UCSD-AML1 (cell line): ENCODE measurements at regions not wholly inside any gene's neighbourhood (a gene's known extent, or its start where the extent isn't known, plus 50 kb on each side); places are given as distances from the start of the nearest gene placed in this dataset.

Experiments used
- DNase-seq: peaks from one replicate; lab custom pipeline; 2025; ENCODE audit not compliant: unreplicated experiment; lab: John Stamatoyannopoulos, UW

DNA sequence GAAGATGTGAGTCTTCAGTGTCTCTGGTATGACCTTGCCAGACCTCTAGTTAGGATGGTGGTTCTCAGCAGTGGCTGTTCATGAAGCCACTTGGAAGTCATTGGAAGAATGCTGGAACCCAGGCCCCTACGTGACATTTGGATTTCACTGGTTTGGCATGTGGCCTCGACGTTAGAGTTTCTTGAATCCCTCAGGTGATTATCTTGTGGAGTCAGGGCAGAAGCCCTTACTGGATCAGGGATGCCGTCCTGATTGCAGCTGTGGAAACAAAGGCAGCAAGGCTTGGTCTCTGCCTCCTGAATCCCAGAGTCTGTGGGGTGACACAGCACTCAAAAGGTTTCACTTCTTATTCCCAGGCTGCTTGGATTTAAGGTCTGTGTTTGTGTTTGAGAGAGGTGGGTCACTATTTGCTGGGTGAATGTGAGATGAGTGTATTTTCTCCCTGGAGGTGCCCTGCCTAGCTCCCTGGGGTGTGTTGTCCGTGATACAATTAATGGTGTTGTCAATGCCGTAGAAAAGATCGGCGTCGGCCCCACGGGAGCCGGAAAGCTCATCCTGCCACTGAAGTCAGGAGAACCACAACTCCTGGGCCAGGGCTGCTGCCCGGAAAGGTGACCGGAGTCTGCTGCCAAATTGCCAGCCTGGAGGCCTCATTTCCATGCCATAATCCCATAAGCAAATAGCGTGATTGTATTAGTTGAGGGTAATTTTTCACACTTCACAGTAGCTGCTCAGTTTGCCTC is 939.0 kb downstream of the BRD1 start:
- no peak for DNase-seq

DNA sequence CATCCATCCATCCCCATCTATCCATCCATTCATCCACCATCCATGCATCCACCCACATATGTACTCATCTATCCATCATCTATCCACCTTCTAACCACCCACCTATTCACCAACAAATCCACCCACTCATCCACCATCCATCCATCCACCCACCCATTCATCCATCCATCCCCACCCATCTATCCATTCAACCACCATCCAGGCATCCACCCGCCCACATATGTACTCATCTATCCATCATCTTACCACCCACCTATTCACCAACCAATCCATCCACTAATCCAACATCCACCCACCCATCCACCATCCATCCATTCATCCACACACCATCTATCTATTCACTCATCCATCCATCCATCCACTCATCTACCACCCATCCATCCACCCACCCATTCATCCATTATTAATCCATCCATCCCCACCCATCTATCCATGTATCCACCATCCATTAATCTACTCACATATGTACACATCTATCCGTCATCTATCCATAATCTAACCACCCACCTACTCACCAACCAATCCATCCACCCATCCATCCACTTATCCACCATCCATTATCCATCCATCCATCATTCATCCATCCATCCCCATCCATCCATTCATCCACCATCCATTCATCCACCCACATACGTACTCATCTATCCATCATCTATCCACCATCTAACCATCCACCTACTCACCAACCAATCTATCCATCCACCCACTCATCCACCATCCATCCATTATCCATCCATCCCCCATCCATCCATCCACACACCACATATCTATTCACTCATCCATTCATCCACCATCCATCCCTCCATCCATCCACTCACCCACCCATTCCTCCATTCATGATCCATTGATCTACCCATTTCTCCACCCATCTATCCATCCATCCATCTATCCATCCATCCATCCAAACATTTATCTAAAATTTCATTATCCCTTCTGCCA is 940.0 kb downstream of the BRD1 start:
- DNase-seq, result no peak

DNA sequence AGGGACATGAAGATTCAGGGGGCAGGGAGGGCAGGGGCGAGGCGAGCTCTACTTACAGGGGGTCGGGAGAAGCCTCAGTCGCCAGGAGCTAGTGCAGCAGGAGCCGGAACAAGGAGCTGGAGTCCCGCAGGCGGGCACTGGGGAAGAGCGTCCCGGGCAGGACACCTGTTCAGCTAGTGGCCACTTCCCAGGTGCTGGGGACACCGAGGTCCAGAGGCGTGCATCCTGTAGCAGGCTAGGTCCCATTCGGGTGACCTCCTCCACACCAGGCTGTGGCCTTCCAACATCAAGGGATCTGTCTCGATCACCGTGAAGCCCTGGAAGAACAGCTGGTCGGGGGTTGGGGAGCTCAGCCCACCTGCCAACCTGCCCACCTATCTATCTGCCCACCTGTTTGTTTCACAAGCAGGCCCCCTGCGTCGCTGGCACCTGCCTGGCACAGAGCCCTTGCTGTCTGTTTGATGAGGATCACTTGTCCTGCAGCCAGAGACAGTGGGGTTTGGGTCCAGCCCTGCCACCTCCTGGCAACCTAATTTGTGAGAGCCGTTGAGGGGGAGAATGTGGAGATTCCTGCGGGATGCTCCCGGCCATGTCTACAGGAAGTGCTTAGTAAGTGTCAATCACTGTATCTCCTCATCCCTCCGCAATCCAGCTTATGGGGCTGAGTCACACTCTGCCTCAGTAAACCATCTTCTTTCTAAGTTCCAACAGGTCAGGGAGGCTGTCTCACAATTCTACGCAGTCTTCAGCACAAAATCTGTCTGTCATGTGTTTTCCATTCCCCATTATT is 940.9 kb downstream of the BRD1 start:
- DNase-seq, result no peak

DNA sequence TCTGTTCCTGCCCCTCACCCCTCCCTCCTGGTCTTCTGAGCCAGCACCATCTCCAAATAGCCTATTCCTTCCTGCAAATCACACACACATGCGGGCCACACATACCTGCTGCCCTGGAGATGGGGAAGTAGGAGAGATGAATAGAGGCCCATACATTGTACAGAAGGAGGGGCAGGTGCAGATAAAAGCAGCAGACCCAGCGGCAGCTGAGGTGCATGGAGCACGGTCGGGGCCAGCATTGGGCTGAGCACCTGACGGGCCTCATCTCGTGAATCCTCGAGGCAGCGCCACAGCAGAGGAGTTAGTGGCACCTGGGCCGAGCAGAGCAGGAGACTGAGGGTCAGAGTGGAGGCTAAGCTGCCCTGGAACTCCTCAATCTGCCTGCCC is 941.8 kb downstream of the BRD1 start:
- DNase-seq, result no peak

DNA sequence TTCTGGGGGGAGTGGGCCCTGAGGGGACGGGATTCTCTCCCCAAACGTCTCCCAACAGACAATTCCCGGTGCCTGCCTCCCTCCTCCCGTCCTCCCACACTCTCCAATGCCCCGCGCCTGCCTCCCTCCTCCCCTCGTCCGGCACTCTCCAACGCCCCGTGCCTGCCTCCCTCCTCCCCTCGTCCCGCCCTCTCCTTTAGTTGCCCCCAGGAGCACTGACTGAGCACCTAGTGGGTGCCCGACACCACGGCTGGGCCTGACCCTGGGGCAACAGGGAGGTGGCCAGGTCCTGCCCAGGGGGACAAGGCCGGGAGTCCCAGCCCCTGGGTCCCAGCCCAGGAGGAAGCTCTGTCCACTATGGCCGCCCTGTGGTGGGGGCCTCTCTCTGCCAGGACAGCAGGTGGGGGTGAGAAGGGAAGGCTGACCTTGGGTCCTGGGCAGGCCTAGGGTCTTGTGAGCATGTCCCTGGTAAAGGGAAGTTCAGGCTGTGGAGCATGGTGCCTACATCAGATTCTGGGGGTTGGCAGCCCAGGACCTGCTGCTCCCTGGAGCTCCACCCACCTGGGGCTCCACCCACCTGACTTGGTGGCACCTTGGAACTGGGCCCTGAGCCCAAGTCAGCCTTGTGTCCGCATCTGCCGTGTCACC is 942.3 kb downstream of the BRD1 start:
- no peak for DNase-seq

DNA sequence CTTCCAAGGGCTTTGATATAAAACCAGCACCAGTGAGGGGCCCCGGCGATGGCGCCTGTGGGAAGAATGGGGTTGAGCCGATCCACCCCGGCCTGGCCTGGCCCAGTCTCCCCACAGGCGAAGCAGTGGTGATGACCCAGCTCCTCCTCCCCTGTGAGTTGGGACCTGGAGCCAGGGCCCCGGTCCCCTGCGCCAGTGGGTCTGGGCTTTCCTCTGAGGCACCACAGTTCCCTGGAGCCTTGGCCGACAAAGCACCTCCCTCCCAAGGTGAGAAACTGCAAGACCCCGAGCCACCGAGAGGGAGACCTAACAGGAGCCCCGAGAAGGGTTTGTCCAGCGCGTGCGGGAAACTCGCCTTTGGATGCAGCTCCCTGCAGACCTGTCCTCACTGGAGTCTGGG is 942.9 kb downstream of the BRD1 start:
- no peak for DNase-seq

DNA sequence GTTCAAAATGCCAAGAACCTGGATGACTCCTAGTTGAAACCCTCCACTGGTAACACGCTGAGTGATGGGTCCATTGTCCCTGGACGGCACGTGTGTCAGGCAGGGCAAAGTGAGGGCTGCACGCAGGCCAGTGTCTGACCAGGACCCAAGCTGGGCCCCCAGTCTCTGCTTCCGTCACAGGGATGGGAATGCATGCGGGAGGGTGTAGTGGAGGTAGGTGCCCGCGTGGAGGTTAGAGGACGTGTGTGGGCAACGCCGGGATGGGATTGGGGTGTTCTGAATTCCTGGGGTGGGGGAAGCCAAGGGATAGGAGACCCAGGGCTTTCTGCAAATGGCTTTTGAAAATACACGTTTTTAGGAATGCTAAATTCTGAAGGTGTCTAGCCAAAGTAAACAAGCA is 943.3 kb downstream of the BRD1 start:
- no peak for DNase-seq

DNA sequence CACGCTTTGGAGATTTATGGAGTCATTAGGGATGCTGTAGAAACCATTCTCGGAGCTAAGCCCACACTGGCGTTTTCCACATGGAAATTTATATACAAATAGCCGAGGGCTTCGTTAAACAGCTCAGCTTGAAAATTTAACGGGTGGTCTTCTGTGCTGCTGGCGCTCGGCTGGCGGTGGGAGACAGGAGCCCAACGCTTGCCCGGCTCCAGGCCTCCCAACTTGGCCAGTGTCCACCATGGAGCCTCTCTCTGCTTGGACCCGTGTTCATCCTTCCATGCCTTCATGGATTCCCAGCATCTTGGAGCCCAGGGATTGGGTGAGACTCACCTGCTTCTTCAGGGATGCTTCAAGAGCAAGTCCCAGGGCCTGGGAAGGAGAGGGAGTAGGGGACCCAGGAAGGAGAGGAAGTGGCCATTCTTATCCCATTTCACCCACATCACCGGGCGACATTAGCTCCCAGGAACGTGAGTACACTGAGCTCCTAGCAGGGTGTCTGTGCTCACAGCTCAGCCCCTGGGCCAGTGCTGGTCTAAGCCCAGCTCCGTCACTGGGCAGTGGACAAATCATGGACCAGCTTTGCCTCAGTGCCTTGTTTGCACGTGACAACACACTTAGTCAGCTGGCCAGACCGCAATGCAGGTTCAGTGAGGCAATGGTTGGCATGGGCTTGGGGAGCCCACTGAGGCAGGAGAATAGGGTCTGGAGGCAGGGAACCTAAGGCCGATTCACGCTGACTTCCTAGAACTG is 944.3 kb downstream of the BRD1 start:
- no peak for DNase-seq

DNA sequence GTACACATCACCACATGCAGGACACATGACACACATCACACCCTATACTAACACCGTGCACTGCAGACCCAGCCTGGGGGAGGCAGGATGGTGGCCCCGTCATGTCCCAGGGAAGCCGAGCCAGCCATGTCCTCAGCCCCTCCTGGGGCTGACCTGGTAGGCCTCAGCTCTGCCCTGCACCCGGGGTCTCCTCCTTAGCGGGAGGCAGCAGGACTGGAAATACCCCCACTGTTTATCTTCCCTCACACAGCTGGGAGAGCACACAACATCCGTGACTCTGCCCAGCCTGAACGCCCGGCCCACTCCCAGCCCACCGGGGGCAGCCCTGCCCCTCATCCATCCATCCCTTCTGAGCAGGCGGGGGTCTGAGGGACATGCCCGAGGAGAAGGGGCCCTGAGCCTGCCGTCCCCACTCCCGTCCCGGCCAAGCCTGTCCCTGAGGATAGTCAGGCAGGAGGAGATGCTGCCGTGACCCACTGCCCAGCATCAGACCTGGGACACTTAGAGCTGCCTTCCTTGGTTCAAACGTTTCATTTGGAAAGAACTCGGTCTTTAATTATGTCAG is 945.0 kb downstream of the BRD1 start:
- DNase-seq, result no peak

DNA sequence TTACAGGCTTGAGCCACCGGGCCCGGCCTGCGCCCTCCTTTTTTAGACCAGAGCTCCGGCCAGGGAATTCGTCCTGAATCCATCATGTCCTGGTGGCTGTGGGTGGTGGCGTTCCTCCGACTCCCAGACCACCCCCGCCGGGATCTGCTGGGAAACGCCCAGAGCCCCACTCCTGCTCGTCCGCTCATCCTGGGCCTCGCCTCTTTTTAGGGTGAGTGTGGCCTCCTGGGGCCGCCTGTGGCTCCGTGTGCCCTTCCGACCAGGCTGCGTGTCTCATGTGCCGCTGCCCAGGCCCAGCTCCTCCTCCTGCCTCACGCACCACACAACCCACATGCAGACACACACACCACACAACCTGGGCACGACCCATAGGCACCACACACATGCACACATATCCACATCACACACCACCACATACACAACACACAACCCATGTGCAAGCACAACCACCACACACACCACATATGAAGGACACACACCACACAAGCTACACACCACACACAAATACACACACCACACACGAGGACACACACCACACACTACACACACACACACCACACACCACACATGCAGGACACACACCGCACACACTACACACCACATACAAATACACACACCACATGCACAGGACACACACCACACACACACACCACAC is 946.2 kb downstream of the BRD1 start:
- DNase-seq, result no peak

DNA sequence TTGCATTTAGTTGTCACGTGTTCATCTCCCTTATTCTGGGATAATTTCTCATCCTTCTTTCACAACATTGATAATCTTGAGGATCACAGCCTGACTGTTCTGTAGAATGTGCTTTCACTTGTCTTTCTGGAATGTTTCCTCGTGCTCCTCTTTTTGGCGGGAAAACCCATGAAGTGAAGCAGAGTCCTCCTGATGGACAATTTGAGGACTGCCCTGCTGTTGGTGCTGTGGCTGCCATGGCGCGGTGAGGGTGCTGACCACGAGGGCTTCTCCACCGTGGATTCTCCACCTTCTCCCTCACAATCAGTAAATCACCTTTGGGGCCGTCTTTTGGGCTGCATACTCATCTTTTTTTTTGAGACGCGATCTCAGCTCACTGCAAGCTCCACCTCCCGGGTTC is 946.9 kb downstream of the BRD1 start:
- DNase-seq, result no peak

DNA sequence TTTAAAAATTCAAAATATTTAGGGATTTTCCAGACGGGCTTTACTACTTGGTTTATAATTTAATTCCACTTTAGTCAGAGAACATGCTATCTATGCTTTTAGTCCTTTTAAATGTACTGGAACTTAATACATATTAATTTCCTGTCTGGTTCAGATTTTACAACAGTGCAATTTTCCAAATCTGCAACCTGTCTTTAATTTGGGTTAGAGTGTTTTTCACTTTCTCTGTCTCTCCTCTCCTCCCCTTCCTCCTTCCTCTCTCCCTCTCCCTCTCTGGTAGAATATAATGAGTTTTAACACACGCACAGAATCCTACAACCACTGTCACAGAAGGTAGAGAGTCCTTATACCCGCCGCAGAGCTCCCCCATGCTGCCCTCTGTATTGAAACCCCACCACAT is 950.7 kb downstream of the BRD1 start:
- DNase-seq, result no peak

DNA sequence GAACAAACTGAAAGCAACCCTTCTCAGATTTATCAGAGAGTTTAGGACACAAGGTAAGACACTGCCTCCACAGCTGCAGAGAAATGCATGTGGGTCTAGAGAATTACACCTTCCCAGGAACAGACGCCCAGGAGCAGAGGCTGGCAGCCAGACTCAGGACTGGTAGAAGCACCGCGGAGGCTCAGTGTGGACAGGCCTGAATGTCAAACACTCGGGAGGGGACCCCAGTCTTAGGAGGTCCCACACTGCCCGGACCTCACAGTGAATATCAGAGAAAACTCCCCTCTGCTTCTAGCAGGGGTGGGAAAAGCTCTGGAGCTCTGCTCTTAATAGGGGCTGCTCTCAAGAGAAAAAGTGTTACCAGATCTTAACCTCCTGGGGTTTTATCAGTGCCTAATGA is 952.7 kb downstream of the BRD1 start:
- DNase-seq, result no peak

DNA sequence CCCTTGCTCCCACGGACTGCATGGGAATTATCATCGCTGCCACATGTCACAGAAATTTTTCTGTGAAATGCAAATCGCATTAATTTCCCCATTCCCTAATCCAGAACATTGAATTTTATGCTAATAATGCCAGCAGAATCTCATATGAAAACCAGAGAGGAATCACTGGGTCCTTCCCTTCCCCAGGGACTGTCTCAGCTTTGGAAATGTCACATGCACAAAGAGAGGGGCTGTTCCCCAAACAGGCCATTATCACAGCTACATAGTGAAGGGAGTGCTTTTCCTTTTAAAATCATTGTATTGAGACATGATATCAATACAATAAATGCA is 954.5 kb downstream of the BRD1 start:
- no peak for DNase-seq

DNA sequence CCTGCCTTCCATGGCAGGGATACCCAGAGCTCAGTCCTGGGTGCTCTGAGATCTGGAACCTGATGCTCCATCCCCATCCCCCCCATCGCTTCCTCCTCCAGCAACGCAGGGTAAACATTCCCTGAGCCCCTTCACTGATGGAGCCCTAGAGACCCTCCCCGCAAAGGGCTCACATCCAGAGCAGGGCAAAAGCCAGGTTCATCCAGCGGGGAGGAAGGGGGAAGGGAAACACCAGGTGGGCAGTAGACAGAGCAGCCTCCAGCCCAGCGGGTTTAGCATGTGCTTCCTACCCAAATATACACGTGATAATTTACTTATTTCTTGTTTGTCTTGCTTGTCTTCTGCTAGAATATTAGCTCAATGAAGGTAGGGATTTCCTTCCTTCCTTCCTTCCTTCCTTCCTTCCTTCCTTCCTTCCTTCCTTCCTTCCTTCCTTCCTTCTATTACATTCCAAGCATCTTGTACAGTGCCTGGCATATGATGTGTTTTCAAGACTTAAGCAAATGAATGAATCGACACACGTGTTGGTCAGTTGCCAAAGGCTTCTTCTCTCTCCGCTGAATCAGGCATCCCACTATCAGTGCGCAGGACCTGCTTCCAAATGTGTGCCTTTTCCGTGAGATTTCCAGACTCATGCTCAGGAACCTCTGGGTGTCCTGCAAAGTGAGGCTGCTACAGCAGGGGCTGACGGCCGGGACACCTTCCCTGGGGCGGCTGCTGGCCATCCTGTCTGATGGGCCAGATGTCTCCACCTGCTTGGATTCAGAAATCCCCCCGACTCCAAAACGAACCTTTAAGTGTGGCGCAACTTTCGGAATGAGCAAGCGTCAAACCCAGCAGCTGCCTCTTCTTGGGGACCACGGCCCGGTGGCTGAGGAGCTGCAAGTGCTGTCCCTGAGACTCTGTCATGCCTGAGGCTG is 955.1 kb downstream of the BRD1 start:
- no peak for DNase-seq

DNA sequence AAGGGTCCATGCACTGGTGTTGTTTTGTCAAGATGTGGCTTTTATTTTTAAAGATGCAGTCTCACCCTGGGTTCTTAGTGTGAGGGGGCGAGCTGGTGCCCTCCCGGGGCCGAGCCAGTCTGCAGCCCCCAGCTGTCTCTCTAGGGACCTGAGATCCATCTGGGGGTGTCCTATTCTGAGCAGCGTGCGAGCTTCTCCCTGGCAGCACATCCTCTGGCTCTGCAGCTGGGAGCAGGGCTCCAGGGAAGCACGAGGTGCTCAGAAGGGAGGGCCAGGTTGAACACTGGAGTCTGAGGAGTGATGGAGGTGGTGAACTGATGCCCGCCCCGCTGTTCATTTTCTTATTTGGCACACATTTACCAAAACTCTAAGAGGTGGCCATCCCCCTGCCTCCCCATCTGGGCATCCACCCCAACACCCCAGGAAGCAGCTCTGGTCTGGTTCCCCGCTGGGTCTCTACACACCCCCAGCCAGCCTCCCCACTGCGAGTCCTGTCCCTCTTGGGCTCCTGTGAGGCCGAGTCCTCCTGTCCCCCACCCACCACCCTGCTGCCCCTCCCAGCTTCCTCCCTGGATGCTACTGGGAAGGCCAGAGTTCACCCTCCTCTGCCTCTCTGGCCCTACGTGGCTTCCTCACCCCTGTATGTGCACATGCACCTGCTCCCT is 956.4 kb downstream of the BRD1 start:
- DNase-seq, result no peak

DNA sequence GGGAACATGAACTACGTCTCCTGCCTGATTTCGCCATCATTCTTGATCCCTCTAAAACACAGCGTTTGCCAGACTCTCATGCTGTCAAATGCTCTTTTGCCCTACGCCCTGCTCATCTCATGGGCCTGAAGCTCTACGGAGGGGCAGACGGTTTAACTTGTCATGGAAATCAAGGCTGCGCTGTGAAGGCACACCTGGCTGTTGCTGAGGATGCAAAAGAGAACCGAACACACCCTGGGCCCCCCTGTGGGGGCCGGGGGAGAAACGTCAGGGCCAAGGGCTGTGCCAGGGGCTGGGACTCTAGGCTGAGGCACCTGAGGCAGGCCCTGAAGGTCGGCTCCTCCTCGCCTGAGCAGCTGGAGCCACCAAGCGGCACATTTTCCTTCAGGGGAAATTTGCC is 957.2 kb downstream of the BRD1 start:
- DNase-seq, result no peak

DNA sequence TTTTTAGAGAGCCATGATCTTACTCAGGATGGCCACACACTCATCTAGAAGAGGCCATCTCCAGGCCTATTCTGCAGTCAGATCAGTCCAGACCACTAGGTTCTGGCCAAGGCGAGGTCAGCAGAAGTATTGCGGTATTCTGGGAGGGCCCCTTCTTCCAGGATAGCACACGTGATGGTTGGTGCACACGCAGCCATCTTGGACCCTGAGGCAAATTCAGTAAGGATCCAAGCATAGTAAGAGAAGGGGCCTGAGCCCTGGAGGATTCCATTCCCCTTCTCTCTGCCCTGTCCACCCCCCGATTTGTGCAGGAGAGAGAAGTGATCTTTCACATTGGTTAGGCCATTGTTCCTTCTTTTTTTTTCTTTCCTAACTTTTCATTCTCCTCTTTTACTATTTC is 957.9 kb downstream of the BRD1 start:
- no peak for DNase-seq
